Astrocyte (in vitro differentiated cells and primary cell): ENCODE measurements at regions not wholly inside any gene's neighbourhood (a gene's known extent, or its start where the extent isn't known, plus 50 kb on each side); places are given as distances from the start of the nearest gene placed in this dataset.

ENCODE experiments used
- CTCF ChIP-seq: IDR thresholded peaks from 2 replicates; pipeline ENCODE4 v1.5.1; 2011; ENCODE audit warnings: low read depth, mild to moderate bottlenecking, inconsistent platforms, low read length, moderate library complexity; ENCODE audit not compliant: insufficient read depth
- EZH2 ChIP-seq: IDR thresholded peaks from 2 replicates; pipeline ENCODE4 v1.6.1; 2012; ENCODE audit warnings: mild to moderate bottlenecking, low read length, inconsistent platforms; ENCODE audit not compliant: insufficient read depth

GRCh38 chr4:147136751-147137150 is 191.1 kb upstream of the TTC29 start:
- TF ChIP-seq EZH2 (no peak), CTCF (no peak)
